Mesenchymal stem cell (in vitro differentiated cells and primary cell): ENCODE measurements at regions not wholly inside any gene's neighbourhood (a gene's known extent, or its start where the extent isn't known, plus 50 kb on each side); places are given as distances from the start of the nearest gene placed in this dataset.
"Not testable (repeated sequence)": the region's sequence is repeated elsewhere in the genome, so short reads cannot be mapped to it uniquely, and the experiment has no call there.

ENCODE experiments used
- DNase-seq: peaks from one replicate; pipeline ENCODE4 v3.0.0-alpha.2; 2013
- H2AFZ ChIP-seq: one replicate; pipeline ENCODE4 v1.6.1; 2013; ENCODE audit warnings: low read depth, mild to moderate bottlenecking, control low read depth, inconsistent platforms, low read length, moderate library complexity
- H2AK5ac ChIP-seq: 2 replicates; pipeline ENCODE4 v1.6.1; 2013; ENCODE audit warnings: low read length, moderate library complexity, mild to moderate bottlenecking, inconsistent platforms; ENCODE audit not compliant: severe bottlenecking
- H2BK120ac ChIP-seq: one replicate; pipeline ENCODE4 v1.6.1; 2013; ENCODE audit warnings: low read depth, mild to moderate bottlenecking, inconsistent platforms, low read length, moderate library complexity
- H2BK12ac ChIP-seq, 2 experiments: one replicate each; pipeline ENCODE4 v1.6.1; 2013; ENCODE audit warnings: inconsistent platforms in 2 of 2, low read length in 2 of 2, mild to moderate bottlenecking in 2 of 2, moderate library complexity in 2 of 2, control low read depth in 1 of 2
- H2BK15ac ChIP-seq: one replicate; pipeline ENCODE4 v1.6.1; 2013; ENCODE audit warnings: mild to moderate bottlenecking, low read depth, inconsistent platforms; ENCODE audit not compliant: poor library complexity, severe bottlenecking
- H2BK5ac ChIP-seq: 2 replicates; pipeline ENCODE4 v1.6.1; 2013; ENCODE audit warnings: low read depth, mild to moderate bottlenecking, low read length, control low read depth, inconsistent platforms; ENCODE audit not compliant: poor library complexity, severe bottlenecking
- H3K14ac ChIP-seq, 2 experiments: one replicate each; pipeline ENCODE4 v1.6.1; 2013; ENCODE audit warnings: inconsistent platforms in 2 of 2, low read length in 2 of 2, control low read depth in 1 of 2, mild to moderate bottlenecking in 1 of 2, moderate library complexity in 1 of 2
- H3K18ac ChIP-seq, 2 experiments: one replicate each; pipeline ENCODE4 v1.6.1; 2013; ENCODE audit warnings: inconsistent platforms in 2 of 2, low read length in 2 of 2, control low read depth in 1 of 2, low read depth in 1 of 2, mild to moderate bottlenecking in 1 of 2
- H3K23ac ChIP-seq, 2 experiments: one replicate each; pipeline ENCODE4 v1.6.1; 2013; ENCODE audit warnings: inconsistent platforms in 2 of 2, low read length in 2 of 2, mild to moderate bottlenecking in 2 of 2, moderate library complexity in 2 of 2, control low read depth in 1 of 2
- H3K27ac ChIP-seq: 2 replicates; pipeline ENCODE4 v1.5.1; 2013; ENCODE audit warnings: mild to moderate bottlenecking, moderate library complexity, low read length, control low read depth, inconsistent platforms; ENCODE audit not compliant: poor library complexity, severe bottlenecking
- H3K27me3 ChIP-seq, 2 experiments: 2 replicates each; pipeline versions ENCODE4 v1.6.1 to v1.7.0; 2013; ENCODE audit warnings: low read length in 2 of 2, mild to moderate bottlenecking in 2 of 2, moderate library complexity in 2 of 2, control low read depth in 1 of 2, inconsistent platforms in 1 of 2; ENCODE audit not compliant: control insufficient read depth in 1 of 2, insufficient read depth in 1 of 2
- H3K36me3 ChIP-seq, 2 experiments: 2 replicates each; pipeline versions ENCODE4 v1.6.1 to v1.7.0; 2013; ENCODE audit warnings: low read length in 2 of 2, control low read depth in 1 of 2, inconsistent platforms in 1 of 2, low read depth in 1 of 2, mild to moderate bottlenecking in 1 of 2; ENCODE audit not compliant: insufficient read depth in 2 of 2, control insufficient read depth in 1 of 2
- H3K4ac ChIP-seq, 2 experiments: one replicate each; pipeline ENCODE4 v1.6.1; 2013; ENCODE audit warnings: inconsistent platforms in 2 of 2, low read length in 2 of 2, mild to moderate bottlenecking in 2 of 2, moderate library complexity in 2 of 2, control low read depth in 1 of 2, low read depth in 1 of 2
- H3K4me1 ChIP-seq: 2 replicates; pipeline ENCODE4 v1.6.1; 2013; ENCODE audit warnings: low read depth, low read length, control low read depth; ENCODE audit not compliant: control insufficient read depth, insufficient read depth
- H3K4me2 ChIP-seq: 2 replicates; pipeline ENCODE4 v1.6.1; 2013; ENCODE audit warnings: low read length, mild to moderate bottlenecking, inconsistent platforms; ENCODE audit not compliant: poor library complexity, severe bottlenecking
- H3K4me3 ChIP-seq, 2 experiments: 2 replicates each; pipeline versions ENCODE4 v1.5.1 to v1.7.0; 2013; ENCODE audit warnings: low read length in 2 of 2, mild to moderate bottlenecking in 2 of 2, control low read depth in 1 of 2, low read depth in 1 of 2; ENCODE audit not compliant: insufficient read depth in 1 of 2
- H3K79me1 ChIP-seq: replicated peaks from 2 replicates; pipeline ENCODE4 v1.6.1; 2013; ENCODE audit warnings: mild to moderate bottlenecking, control low read depth, low read length, inconsistent platforms; ENCODE audit not compliant: poor library complexity, severe bottlenecking
- H3K9ac ChIP-seq: 2 replicates; pipeline ENCODE4 v1.7.0; 2013; ENCODE audit warnings: mild to moderate bottlenecking, low read length, moderate library complexity
- H3K9me3 ChIP-seq: 2 replicates; pipeline ENCODE4 v1.7.0; 2013; ENCODE audit warnings: mild to moderate bottlenecking, low read length; ENCODE audit not compliant: control insufficient read depth
- H4K8ac ChIP-seq: one replicate; pipeline ENCODE4 v1.6.1; 2013; ENCODE audit warnings: inconsistent platforms, mild to moderate bottlenecking, low read length, moderate library complexity
- H4K91ac ChIP-seq: one replicate; pipeline ENCODE4 v1.6.1; 2013; ENCODE audit warnings: mild to moderate bottlenecking, low read length, inconsistent platforms
- WGBS: methylation state at CpG from one replicate; pipeline ENCODE4 v1.1.7; 2013; ENCODE audit warnings: mixed read lengths; 5-methylcytosine and 5-hydroxymethylcytosine counted together

- not testable (repeated sequence) for H2BK15ac ChIP-seq, H2BK5ac ChIP-seq, H3K9ac ChIP-seq, H3K4me3 ChIP-seq, H3K14ac ChIP-seq, H2AFZ ChIP-seq, H3K79me1 ChIP-seq, H3K23ac ChIP-seq, H3K4me1 ChIP-seq, H3K4ac ChIP-seq, H2AK5ac ChIP-seq, H3K9me3 ChIP-seq, H3K27ac ChIP-seq, H3K18ac ChIP-seq, H4K8ac ChIP-seq, H3K4me2 ChIP-seq, DNase-seq, H2BK120ac ChIP-seq, H4K91ac ChIP-seq, H3K36me3 ChIP-seq, H2BK12ac ChIP-seq
- 100% methylated on average over 4 of the region's 7 CpGs for WGBS
- peaks cover 0 to 15% of the 10 kb centered on the region in 2 experiments for H3K27me3 ChIP-seq
Measured at GRCh38 chr12:76971216-76971879, 92.5 kb upstream of the CSRP2 start.

DNA sequence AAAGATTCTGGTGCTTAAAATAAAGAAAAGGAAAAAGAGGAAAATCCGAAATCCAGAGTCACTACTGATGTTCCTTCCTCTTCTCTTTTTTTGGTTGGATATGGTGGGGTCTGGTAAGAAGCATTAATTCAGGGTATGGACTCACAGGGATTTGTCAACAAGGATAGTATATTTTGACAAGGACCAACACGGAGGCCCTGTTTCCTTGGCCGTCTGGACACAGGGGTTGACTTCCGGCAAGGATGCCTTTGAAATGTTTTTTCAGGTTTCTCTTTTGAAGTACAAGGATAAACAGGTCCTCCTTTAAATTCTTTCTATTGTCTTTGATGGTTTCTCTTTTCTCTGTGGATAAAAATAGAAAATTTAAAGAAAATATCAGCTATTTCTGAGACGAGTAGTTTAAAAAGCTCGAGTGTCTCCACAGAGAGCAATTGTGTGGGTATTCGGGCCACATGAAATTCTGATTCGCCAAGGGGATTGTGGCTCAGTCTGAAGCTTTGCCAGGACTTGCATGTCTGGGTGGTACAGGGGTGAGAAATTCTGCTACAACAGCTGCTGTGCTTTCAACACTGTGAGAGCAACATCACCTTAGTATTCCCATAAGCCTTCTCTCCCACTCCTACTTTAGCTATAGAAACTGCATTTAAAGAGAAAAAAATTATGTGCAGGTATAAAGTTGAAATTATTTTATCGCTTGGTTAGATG, 88.5 kb upstream of the CSRP2 start:
- Histone ChIP-seq H3K4ac (no peak overlapping the region), H2BK120ac (no peak overlapping the region), H3K79me1 (no peaks in the 10 kb centered on the region), H2BK15ac (no peak overlapping the region), H3K4me1 (no peaks in the 10 kb centered on the region), H3K27me3 (peaks cover 0 to 12% of the 10 kb centered on the region in 2 experiments), H2BK5ac (no peak overlapping the region), H3K18ac (no peak overlapping the region), H2AK5ac (no peak overlapping the region), H3K9ac (no peak overlapping the region), H4K8ac (no peak overlapping the region), H3K9me3 (peaks cover 6% of the 10 kb centered on the region), H3K4me2 (no peak overlapping the region), H2AFZ (no peak overlapping the region), H2BK12ac (no peak overlapping the region), H3K23ac (no peak overlapping the region), H3K14ac (no peak overlapping the region), H3K4me3 (no peak overlapping the region), H3K27ac (no peak overlapping the region), H3K36me3 (no peaks in the 10 kb centered on the region), H4K91ac (no peak overlapping the region)
- 69% methylated on average over 8 of the region's 9 CpGs for WGBS
- DNase-seq: no peak

DNA sequence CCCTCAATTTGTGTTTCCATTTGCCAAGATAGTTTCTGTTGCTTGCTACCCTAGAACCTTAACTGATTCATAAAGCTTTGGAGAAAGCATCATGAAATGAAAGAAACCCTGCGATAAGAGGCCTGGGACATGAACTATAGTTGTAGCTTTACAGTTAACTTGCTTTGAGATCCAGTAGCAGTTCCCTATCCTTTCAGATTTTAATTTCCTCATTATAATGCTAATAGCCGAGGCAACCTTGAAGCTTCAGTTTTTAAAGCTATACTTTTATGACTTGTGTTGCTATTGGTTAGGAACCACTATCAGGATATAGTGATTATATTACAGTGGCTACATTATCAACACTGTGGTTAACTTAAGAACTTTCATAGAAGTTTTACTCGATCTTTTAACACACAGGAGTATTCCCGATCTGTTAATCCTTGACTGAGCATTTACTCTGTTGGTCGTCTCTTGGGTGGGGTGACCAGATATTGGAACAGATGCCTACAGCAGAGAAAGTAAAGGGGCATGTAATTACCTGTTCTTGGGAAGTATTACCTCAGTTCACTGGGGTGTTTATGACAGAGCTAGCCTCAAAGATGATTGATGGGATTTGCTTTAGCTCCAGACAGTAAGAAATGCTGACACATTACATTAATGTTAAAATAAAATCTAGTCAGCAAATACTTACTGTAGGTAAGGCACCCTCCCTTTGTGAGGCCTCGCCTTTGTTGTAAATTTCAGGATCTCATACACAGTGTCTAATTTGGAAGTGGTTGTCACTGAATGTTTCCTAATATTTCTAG, 86.2 kb upstream of the CSRP2 start:
- H3K27ac ChIP-seq: no peak overlapping the region
- H4K8ac ChIP-seq: no peak overlapping the region
- H2AK5ac ChIP-seq: no peak overlapping the region
- H3K4me3 ChIP-seq: no peak overlapping the region
- H3K4me1 ChIP-seq: no peaks in the 10 kb centered on the region
- no peak overlapping the region for H3K18ac ChIP-seq
- no peak overlapping the region for H2BK5ac ChIP-seq
- H3K23ac ChIP-seq: no peak overlapping the region
- no peak overlapping the region for H3K4ac ChIP-seq
- H3K9ac ChIP-seq: no peak overlapping the region
- no peak overlapping the region for H2AFZ ChIP-seq
- 78% methylated on average over 4 of the region's 6 CpGs for WGBS
- H3K79me1 ChIP-seq: no peaks in the 10 kb centered on the region
- no peak for DNase-seq
- H3K4me2 ChIP-seq: no peak overlapping the region
- no peak overlapping the region for H2BK12ac ChIP-seq
- H4K91ac ChIP-seq: no peak overlapping the region
- peaks cover 0 to 12% of the 10 kb centered on the region in 2 experiments for H3K27me3 ChIP-seq
- H3K36me3 ChIP-seq: no peaks in the 10 kb centered on the region
- H2BK15ac ChIP-seq: no peak overlapping the region
- peaks cover 6% of the 10 kb centered on the region for H3K9me3 ChIP-seq
- H3K14ac ChIP-seq: no peak overlapping the region
- H2BK120ac ChIP-seq: no peak overlapping the region

- no peak overlapping the region for H2BK12ac ChIP-seq
- peaks cover 3% of the 10 kb centered on the region for H3K9me3 ChIP-seq
- no peak overlapping the region for H2AK5ac ChIP-seq
- no peak overlapping the region for H3K27ac ChIP-seq
- H3K23ac ChIP-seq: no peak overlapping the region
- H3K4ac ChIP-seq: no peak overlapping the region
- no peak overlapping the region for H3K14ac ChIP-seq
- H2BK120ac ChIP-seq: no peak overlapping the region
- H3K18ac ChIP-seq: no peak overlapping the region
- 94% methylated on average over 3 of the region's 3 CpGs for WGBS
- H3K79me1 ChIP-seq: no peaks in the 10 kb centered on the region
- no peak for DNase-seq
- no peak overlapping the region for H3K4me3 ChIP-seq
- H3K9ac ChIP-seq: no peak overlapping the region
- peaks cover 0 to 12% of the 10 kb centered on the region in 2 experiments for H3K27me3 ChIP-seq
- no peaks in the 10 kb centered on the region for H3K4me1 ChIP-seq
- H2BK15ac ChIP-seq: no peak overlapping the region
- H4K91ac ChIP-seq: no peak overlapping the region
- H2BK5ac ChIP-seq: no peak overlapping the region
- no peak overlapping the region for H2AFZ ChIP-seq
- H3K36me3 ChIP-seq: no peaks in the 10 kb centered on the region
- no peak overlapping the region for H4K8ac ChIP-seq
- H3K4me2 ChIP-seq: no peak overlapping the region
Measured at GRCh38 chr12:76962099-76962498, 83.3 kb upstream of the CSRP2 start.
